Ammon's horn (tissue), 1 donor: ENCODE measurements at regions not wholly inside any gene's neighbourhood (a gene's known extent, or its start where the extent isn't known, plus 50 kb on each side); places are given as distances from the start of the nearest gene placed in this dataset.

Source experiments
- DNase-seq: peaks from one replicate; pipeline ENCODE4 v3.0.0-alpha.2; 2016; ENCODE audit warnings: low spot score

GRCh38 chr12:13503094-13503835, 306.7 kb downstream of the EMP1 start:
- no peak for DNase-seq

GRCh38 chr12:13499008-13499407, 302.5 kb downstream of the EMP1 start:
- DNase-seq, result no peak

GRCh38 chr12:13496111-13496510, 299.6 kb downstream of the EMP1 start:
- DNase-seq, result no peak

- DNase-seq, result no peak
Observed at GRCh38 chr12:13489246-13489645, 292.7 kb downstream of the EMP1 start.

GRCh38 chr12:13487326-13487725, 290.8 kb downstream of the EMP1 start:
- DNase-seq, result no peak

GRCh38 chr12:13486794-13487193, 290.3 kb downstream of the EMP1 start:
- no peak for DNase-seq

- DNase-seq, result no peak
Observed at GRCh38 chr12:13478650-13479181, 282.2 kb downstream of the EMP1 start.

- no peak for DNase-seq
Observed at GRCh38 chr12:13474381-13474780, 277.9 kb downstream of the EMP1 start.

- DNase-seq, result no peak
Observed at GRCh38 chr12:13472690-13473089, 276.2 kb downstream of the EMP1 start.

- DNase-seq, result peak; percentile 35
Observed at GRCh38 chr12:13471471-13471870, 274.9 kb downstream of the EMP1 start.

- DNase-seq, result no peak
Observed at GRCh38 chr12:13465635-13466034, 269.1 kb downstream of the EMP1 start.

GRCh38 chr12:13463189-13463588, 266.7 kb downstream of the EMP1 start:
- DNase-seq, result no peak

GRCh38 chr12:13462450-13462849, 265.9 kb downstream of the EMP1 start:
- no peak for DNase-seq

GRCh38 chr12:13455778-13456144, 259.2 kb downstream of the EMP1 start:
- no peak for DNase-seq

- DNase-seq, result no peak
Observed at GRCh38 chr12:13454991-13455777, 258.7 kb downstream of the EMP1 start.

- peak; percentile 71 for DNase-seq
Observed at GRCh38 chr12:13452955-13453570, 256.5 kb downstream of the EMP1 start.

- no peak for DNase-seq
Observed at GRCh38 chr12:13451776-13452175, 255.2 kb downstream of the EMP1 start.

GRCh38 chr12:13450231-13451080, 253.9 kb downstream of the EMP1 start:
- no peak for DNase-seq

GRCh38 chr12:13444076-13444475, 247.6 kb downstream of the EMP1 start:
- DNase-seq, result no peak

- no peak for DNase-seq
Observed at GRCh38 chr12:13443498-13443897, 247.0 kb downstream of the EMP1 start.

GRCh38 chr12:13443028-13443427, 246.5 kb downstream of the EMP1 start:
- DNase-seq, result no peak

GRCh38 chr12:13442457-13442856, 245.9 kb downstream of the EMP1 start:
- DNase-seq, result no peak
